ENCODE measurements at regions not wholly inside any gene's neighbourhood (a gene's known extent, or its start where the extent isn't known, plus 50 kb on each side); places are given as distances from the start of the nearest gene placed in this dataset.

- Histone ChIP-seq H3K9ac (ENCODE audit: low read depth, low read length) (no peak overlapping the region), H3K27me3 (ENCODE audit: control insufficient read depth, insufficient read depth, low read length) (no peaks in the 10 kb centered on the region), H3K36me3 (ENCODE audit: control insufficient read depth, insufficient read depth, low read length) (no peaks in the 10 kb centered on the region), H3K9me3 (ENCODE audit: control insufficient read depth, insufficient read depth, low read length) (no peaks in the 10 kb centered on the region), H3K27ac (ENCODE audit: low read depth, low read length) (no peak overlapping the region), H3K4me1 (ENCODE audit: control insufficient read depth, insufficient read depth, low read length) (no peaks in the 10 kb centered on the region), H3K4me3 (ENCODE audit: low read depth, low read length) (no peak overlapping the region)
Measured at GRCh38 chr17:65366102-65366844, 195.2 kb downstream of the AXIN2 start.

DNA sequence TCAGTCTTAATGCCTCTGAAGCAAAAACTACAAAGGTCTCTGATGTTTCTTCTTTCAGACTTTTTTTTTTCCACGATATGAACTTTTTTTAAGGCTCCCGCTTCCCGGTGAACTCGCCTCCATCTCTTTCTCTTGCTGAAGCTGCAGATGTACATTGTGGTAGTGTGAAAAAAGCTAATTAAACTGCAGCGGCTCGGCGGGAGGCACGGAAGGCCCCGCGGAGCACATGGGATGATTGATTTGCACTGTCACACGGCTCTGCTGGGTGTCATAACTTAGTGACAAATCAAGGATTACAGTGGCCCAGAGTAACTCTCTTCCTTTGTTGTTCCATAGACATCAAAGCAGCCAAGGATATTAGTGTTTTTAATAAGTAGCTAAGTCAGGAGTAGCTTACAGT is 196.3 kb downstream of the AXIN2 start:
- H3K36me3 ChIP-seq (ENCODE audit: control insufficient read depth, insufficient read depth, low read length), result no peaks in the 10 kb centered on the region
- no peak overlapping the region for H3K9ac ChIP-seq (ENCODE audit: low read depth, low read length)
- no peaks in the 10 kb centered on the region for H3K4me1 ChIP-seq (ENCODE audit: control insufficient read depth, insufficient read depth, low read length)
- H3K9me3 ChIP-seq (ENCODE audit: control insufficient read depth, insufficient read depth, low read length), result no peaks in the 10 kb centered on the region
- H3K27ac ChIP-seq (ENCODE audit: low read depth, low read length), result no peak overlapping the region
- no peaks in the 10 kb centered on the region for H3K27me3 ChIP-seq (ENCODE audit: control insufficient read depth, insufficient read depth, low read length)
- no peak overlapping the region for H3K4me3 ChIP-seq (ENCODE audit: low read depth, low read length)

DNA sequence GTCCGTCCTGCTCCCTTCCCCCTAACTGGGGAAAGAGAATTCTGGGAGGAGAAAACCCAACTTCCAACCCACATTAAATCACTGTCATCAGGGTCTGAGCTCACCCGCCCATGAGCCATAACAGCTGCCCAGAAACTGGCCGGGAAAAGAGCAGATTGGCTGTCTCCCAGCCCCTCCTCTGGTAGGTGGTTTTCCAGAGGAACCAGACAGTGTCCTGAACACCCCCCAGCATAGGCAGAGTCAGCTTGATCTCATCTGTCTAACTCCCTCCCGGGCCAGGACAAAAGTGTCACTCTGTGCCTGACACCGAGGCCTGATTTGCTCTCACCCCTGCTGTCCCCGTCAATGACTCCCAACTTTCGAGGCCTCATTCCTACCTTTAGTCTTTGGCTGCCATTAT is 197.0 kb downstream of the AXIN2 start:
- H3K27me3 ChIP-seq (ENCODE audit: control insufficient read depth, insufficient read depth, low read length), result no peaks in the 10 kb centered on the region
- no peak overlapping the region for H3K27ac ChIP-seq (ENCODE audit: low read depth, low read length)
- no peaks in the 10 kb centered on the region for H3K4me1 ChIP-seq (ENCODE audit: control insufficient read depth, insufficient read depth, low read length)
- H3K4me3 ChIP-seq (ENCODE audit: low read depth, low read length), result no peak overlapping the region
- no peak overlapping the region for H3K9ac ChIP-seq (ENCODE audit: low read depth, low read length)
- no peaks in the 10 kb centered on the region for H3K9me3 ChIP-seq (ENCODE audit: control insufficient read depth, insufficient read depth, low read length)
- no peaks in the 10 kb centered on the region for H3K36me3 ChIP-seq (ENCODE audit: control insufficient read depth, insufficient read depth, low read length)

GRCh38 chr17:65362826-65363225 is 198.6 kb downstream of the AXIN2 start:
- no peaks in the 10 kb centered on the region for H3K9me3 ChIP-seq (ENCODE audit: control insufficient read depth, insufficient read depth, low read length)
- no peak overlapping the region for H3K9ac ChIP-seq (ENCODE audit: low read depth, low read length)
- H3K27me3 ChIP-seq (ENCODE audit: control insufficient read depth, insufficient read depth, low read length), result no peaks in the 10 kb centered on the region
- no peak overlapping the region for H3K4me3 ChIP-seq (ENCODE audit: low read depth, low read length)
- H3K4me1 ChIP-seq (ENCODE audit: control insufficient read depth, insufficient read depth, low read length), result no peaks in the 10 kb centered on the region
- H3K36me3 ChIP-seq (ENCODE audit: control insufficient read depth, insufficient read depth, low read length), result no peaks in the 10 kb centered on the region
- no peak overlapping the region for H3K27ac ChIP-seq (ENCODE audit: low read depth, low read length)

DNA sequence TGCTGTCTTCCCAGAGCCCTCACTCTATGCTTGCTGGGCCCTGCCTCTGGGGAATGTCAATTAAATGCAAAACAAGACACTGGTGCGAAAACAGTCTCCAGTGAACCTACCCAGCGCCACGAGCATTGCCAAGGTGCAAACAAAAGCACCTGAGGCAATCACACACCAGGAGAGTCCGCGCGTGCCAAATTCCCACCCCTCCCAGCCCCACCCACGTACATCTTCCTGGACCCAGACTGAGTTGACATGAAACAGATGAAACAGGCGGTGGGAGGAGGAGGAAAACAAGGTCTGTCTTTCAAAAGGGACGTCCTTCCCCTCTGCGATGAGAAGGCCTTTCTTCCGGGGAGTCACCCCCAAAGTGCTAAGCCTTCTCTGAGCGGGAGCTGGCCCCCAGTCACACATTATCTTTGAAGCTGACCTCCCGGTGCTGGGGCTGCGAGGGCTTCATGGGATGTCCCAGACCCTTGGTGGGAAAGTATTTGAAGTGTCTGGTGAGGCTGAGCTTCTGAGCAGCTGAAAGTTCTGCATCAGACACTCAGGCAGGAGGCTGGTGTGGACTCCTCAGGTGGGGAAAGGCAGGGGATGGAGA is 200.4 kb downstream of the AXIN2 start:
- no peaks in the 10 kb centered on the region for H3K27me3 ChIP-seq (ENCODE audit: control insufficient read depth, insufficient read depth, low read length)
- no peaks in the 10 kb centered on the region for H3K4me1 ChIP-seq (ENCODE audit: control insufficient read depth, insufficient read depth, low read length)
- no peak overlapping the region for H3K4me3 ChIP-seq (ENCODE audit: low read depth, low read length)
- no peak overlapping the region for H3K27ac ChIP-seq (ENCODE audit: low read depth, low read length)
- H3K36me3 ChIP-seq (ENCODE audit: control insufficient read depth, insufficient read depth, low read length), result no peaks in the 10 kb centered on the region
- H3K9me3 ChIP-seq (ENCODE audit: control insufficient read depth, insufficient read depth, low read length), result no peaks in the 10 kb centered on the region
- H3K9ac ChIP-seq (ENCODE audit: low read depth, low read length), result no peak overlapping the region

- no peak overlapping the region for H3K9ac ChIP-seq (ENCODE audit: low read depth, low read length)
- no peaks in the 10 kb centered on the region for H3K4me1 ChIP-seq (ENCODE audit: control insufficient read depth, insufficient read depth, low read length)
- H3K36me3 ChIP-seq (ENCODE audit: control insufficient read depth, insufficient read depth, low read length), result no peaks in the 10 kb centered on the region
- H3K4me3 ChIP-seq (ENCODE audit: low read depth, low read length), result no peak overlapping the region
- no peak overlapping the region for H3K27ac ChIP-seq (ENCODE audit: low read depth, low read length)
- no peaks in the 10 kb centered on the region for H3K27me3 ChIP-seq (ENCODE audit: control insufficient read depth, insufficient read depth, low read length)
- no peaks in the 10 kb centered on the region for H3K9me3 ChIP-seq (ENCODE audit: control insufficient read depth, insufficient read depth, low read length)
Measured at GRCh38 chr17:65359016-65359415, 202.4 kb downstream of the AXIN2 start.

DNA sequence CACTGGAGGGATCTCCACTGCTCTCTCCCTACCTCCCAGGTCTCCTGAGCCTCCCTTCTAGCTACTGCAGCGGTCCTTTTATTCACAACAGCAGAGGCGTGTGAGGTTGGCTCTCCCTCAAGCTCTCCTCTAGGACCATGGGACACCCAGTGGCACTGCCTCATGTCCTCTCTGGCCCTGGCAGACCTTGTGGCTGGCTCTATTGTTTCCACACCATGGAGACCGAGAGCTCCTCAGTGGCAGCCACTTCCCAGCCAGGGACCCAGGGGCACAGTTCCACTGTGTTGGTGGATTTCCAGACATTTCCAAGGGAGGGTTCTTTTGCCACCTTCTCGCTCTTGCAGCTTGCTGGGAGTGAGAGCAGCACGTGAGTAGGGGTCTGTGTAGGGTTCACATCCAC is 204.9 kb downstream of the AXIN2 start:
- Histone ChIP-seq H3K36me3 (ENCODE audit: control insufficient read depth, insufficient read depth, low read length) (no peaks in the 10 kb centered on the region), H3K27me3 (ENCODE audit: control insufficient read depth, insufficient read depth, low read length) (no peaks in the 10 kb centered on the region), H3K4me1 (ENCODE audit: control insufficient read depth, insufficient read depth, low read length) (no peaks in the 10 kb centered on the region), H3K9ac (ENCODE audit: low read depth, low read length) (no peak overlapping the region), H3K27ac (ENCODE audit: low read depth, low read length) (no peak overlapping the region), H3K9me3 (ENCODE audit: control insufficient read depth, insufficient read depth, low read length) (no peaks in the 10 kb centered on the region), H3K4me3 (ENCODE audit: low read depth, low read length) (no peak overlapping the region)

- Histone ChIP-seq H3K4me3 (ENCODE audit: low read depth, low read length) (no peak overlapping the region), H3K27ac (ENCODE audit: low read depth, low read length) (no peak overlapping the region), H3K4me1 (ENCODE audit: control insufficient read depth, insufficient read depth, low read length) (no peaks in the 10 kb centered on the region), H3K36me3 (ENCODE audit: control insufficient read depth, insufficient read depth, low read length) (no peaks in the 10 kb centered on the region), H3K9ac (ENCODE audit: low read depth, low read length) (no peak overlapping the region), H3K9me3 (ENCODE audit: control insufficient read depth, insufficient read depth, low read length) (no peaks in the 10 kb centered on the region), H3K27me3 (ENCODE audit: control insufficient read depth, insufficient read depth, low read length) (no peaks in the 10 kb centered on the region)
Measured at GRCh38 chr17:65355246-65355645, 206.2 kb downstream of the AXIN2 start.

DNA sequence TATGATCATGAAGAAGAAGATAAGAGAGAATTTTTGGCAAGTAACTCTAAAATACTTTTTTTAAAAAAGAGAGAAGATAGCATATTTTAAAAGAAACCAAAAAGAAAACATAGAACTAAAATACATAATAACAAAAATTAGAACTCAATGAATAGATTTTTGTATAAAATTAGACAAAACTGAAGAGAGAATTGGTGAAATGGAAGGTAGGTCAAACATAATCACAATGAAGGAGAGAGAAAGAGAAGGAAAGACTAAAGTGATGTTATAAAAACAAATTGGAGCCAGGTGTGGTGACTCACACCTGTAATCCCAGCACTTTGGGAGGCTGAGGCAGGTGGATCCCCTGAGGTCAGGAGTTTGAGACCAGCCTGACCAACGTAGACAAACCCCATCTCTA is 211.5 kb downstream of the AXIN2 start:
- H3K4me3 ChIP-seq (ENCODE audit: low read depth, low read length), result no peak overlapping the region
- no peaks in the 10 kb centered on the region for H3K27me3 ChIP-seq (ENCODE audit: control insufficient read depth, insufficient read depth, low read length)
- no peaks in the 10 kb centered on the region for H3K36me3 ChIP-seq (ENCODE audit: control insufficient read depth, insufficient read depth, low read length)
- no peaks in the 10 kb centered on the region for H3K9me3 ChIP-seq (ENCODE audit: control insufficient read depth, insufficient read depth, low read length)
- no peak overlapping the region for H3K27ac ChIP-seq (ENCODE audit: low read depth, low read length)
- H3K9ac ChIP-seq (ENCODE audit: low read depth, low read length), result no peak overlapping the region
- no peaks in the 10 kb centered on the region for H3K4me1 ChIP-seq (ENCODE audit: control insufficient read depth, insufficient read depth, low read length)

GRCh38 chr17:65346166-65346565 is 209.0 kb downstream of the RGS9 start:
- H3K36me3 ChIP-seq (ENCODE audit: control insufficient read depth, insufficient read depth, low read length), result no peaks in the 10 kb centered on the region
- H3K9me3 ChIP-seq (ENCODE audit: control insufficient read depth, insufficient read depth, low read length), result no peaks in the 10 kb centered on the region
- H3K27me3 ChIP-seq (ENCODE audit: control insufficient read depth, insufficient read depth, low read length), result no peaks in the 10 kb centered on the region
- H3K9ac ChIP-seq (ENCODE audit: low read depth, low read length), result no peak overlapping the region
- no peaks in the 10 kb centered on the region for H3K4me1 ChIP-seq (ENCODE audit: control insufficient read depth, insufficient read depth, low read length)
- no peak overlapping the region for H3K4me3 ChIP-seq (ENCODE audit: low read depth, low read length)
- no peak overlapping the region for H3K27ac ChIP-seq (ENCODE audit: low read depth, low read length)

- H3K9ac ChIP-seq (ENCODE audit: low read depth, low read length), result no peak overlapping the region
- 0 out of 2 replicates have a peak, but pooled peaks cover 2% of the 10 kb centered on the region for H3K9me3 ChIP-seq (ENCODE audit: control insufficient read depth, insufficient read depth, low read length)
- no peak overlapping the region for H3K4me3 ChIP-seq (ENCODE audit: low read depth, low read length)
- no peaks in the 10 kb centered on the region for H3K27me3 ChIP-seq (ENCODE audit: control insufficient read depth, insufficient read depth, low read length)
- H3K4me1 ChIP-seq (ENCODE audit: control insufficient read depth, insufficient read depth, low read length), result no peaks in the 10 kb centered on the region
- no peaks in the 10 kb centered on the region for H3K36me3 ChIP-seq (ENCODE audit: control insufficient read depth, insufficient read depth, low read length)
- H3K27ac ChIP-seq (ENCODE audit: low read depth, low read length), result no peak overlapping the region
Measured at GRCh38 chr17:65345261-65346005, 208.3 kb downstream of the RGS9 start.

All from HUES48 (cell line).